OCI-LY7 (cell line): ENCODE measurements at regions not wholly inside any gene's neighbourhood (a gene's known extent, or its start where the extent isn't known, plus 50 kb on each side); places are given as distances from the start of the nearest gene placed in this dataset.

Source experiments
- BruUV-seq: library from RNA; stranded (reverse); fragments of 400-500 nt; replicated peaks from 2 replicates; lab custom pipeline; 2021; lab: Mats Ljungman, UMichigan
- CTCF ChIA-PET: fragments of 300-600 bp; sonication (Branson Sonifier 250); formaldehyde crosslinking; loops from one replicate; lab custom pipeline; 2022; ENCODE audit warnings: antibody characterized with exemption; ENCODE audit not compliant: unreplicated experiment; lab: Charles Lee
- POLR2A ChIA-PET: fragments of 300-600 bp; sonication (Branson Sonifier 250); formaldehyde crosslinking; loops from one replicate; lab custom pipeline; 2022; ENCODE audit warnings: antibody characterized with exemption; lab: Charles Lee
- DNase-seq: peaks from one replicate; pipeline ENCODE4 v3.0.0-alpha.2; 2015; ENCODE audit warnings: low spot score
- H2AFZ ChIP-seq: fragments of 200-600 bp; sonication (generic), shearing (Covaris generic); 2 replicates; pipeline ENCODE4 v1.6.1; 2014; ENCODE audit warnings: mild to moderate bottlenecking, antibody characterized with exemption, low read length, moderate library complexity
- H3K27ac ChIP-seq: fragments of 200-600 bp; sonication (generic); 2 replicates; pipeline ENCODE4 v1.5.1; 2014; ENCODE audit warnings: mixed run types, low read depth, mild to moderate bottlenecking, moderate library complexity, low read length, inconsistent platforms; ENCODE audit not compliant: poor library complexity, severe bottlenecking
- H3K36me3 ChIP-seq: fragments of 200-600 bp; sonication (generic); 2 replicates; pipeline ENCODE4 v1.6.1; 2014; ENCODE audit warnings: mild to moderate bottlenecking, antibody characterized with exemption, low read length, moderate library complexity, mixed read lengths; ENCODE audit not compliant: insufficient read depth
- H3K4me1 ChIP-seq: fragments of 200-600 bp; sonication (generic); 2 replicates; pipeline ENCODE4 v1.5.1; 2014; ENCODE audit warnings: mild to moderate bottlenecking, low read length; ENCODE audit not compliant: insufficient read depth, poor library complexity, severe bottlenecking
- H3K4me2 ChIP-seq: fragments of 200-600 bp; sonication (generic); 2 replicates; pipeline ENCODE4 v1.6.1; 2014; ENCODE audit warnings: mild to moderate bottlenecking, low read length
- H3K4me3 ChIP-seq: fragments of 200-600 bp; sonication (generic); 2 replicates; pipeline ENCODE4 v1.5.1; 2014; ENCODE audit warnings: mild to moderate bottlenecking, low read depth, low read length; ENCODE audit not compliant: poor library complexity, severe bottlenecking
- H3K79me2 ChIP-seq: fragments of 200-600 bp; sonication (generic); 2 replicates; pipeline ENCODE4 v1.6.1; 2016; ENCODE audit warnings: low read depth, mild to moderate bottlenecking, low read length, moderate library complexity, mixed read lengths; ENCODE audit not compliant: insufficient read depth
- H3K9me2 ChIP-seq: fragments of 200-600 bp; sonication (generic); 2 replicates; pipeline ENCODE4 v1.6.1; 2016; ENCODE audit warnings: mild to moderate bottlenecking, low read length, mixed read lengths; ENCODE audit not compliant: insufficient read depth
- H3K9me3 ChIP-seq: fragments of 200-600 bp; sonication (generic); 2 replicates; pipeline ENCODE4 v1.6.1; 2014; ENCODE audit warnings: mild to moderate bottlenecking, mixed run types, low read length, mixed read lengths
- H4K20me1 ChIP-seq: fragments of 200-600 bp; sonication (generic); 2 replicates; pipeline ENCODE4 v1.6.1; 2014; ENCODE audit warnings: mild to moderate bottlenecking, antibody characterized with exemption, low read length, moderate library complexity, mixed read lengths; ENCODE audit not compliant: insufficient read depth
- EZH2phosphoT487 ChIP-seq: fragments of 200-600 bp; sonication (generic); IDR thresholded peaks from 2 replicates; pipeline ENCODE4 v1.6.1; 2018; ENCODE audit warnings: low read depth, borderline replicate concordance, mild to moderate bottlenecking, mixed run types, antibody characterized with exemption, low read length, moderate library complexity, mixed read lengths
- intact Hi-C: fragments of 100-400 bp; cut with micrococcal nuclease; formaldehyde crosslinking; loops from one replicate; pipeline ENCODE4 v1.10.0; 2022; ENCODE audit not compliant: unreplicated experiment
- TF ChIP-seq, protein P1 (sequence below): fragments of 200-600 bp; sonication (generic); conservative IDR thresholded peaks from 2 replicates; pipeline ENCODE4 v1.5.1; 2014; ENCODE audit warnings: mild to moderate bottlenecking, antibody characterized with exemption, low read length, moderate library complexity, mixed read lengths

DNA sequence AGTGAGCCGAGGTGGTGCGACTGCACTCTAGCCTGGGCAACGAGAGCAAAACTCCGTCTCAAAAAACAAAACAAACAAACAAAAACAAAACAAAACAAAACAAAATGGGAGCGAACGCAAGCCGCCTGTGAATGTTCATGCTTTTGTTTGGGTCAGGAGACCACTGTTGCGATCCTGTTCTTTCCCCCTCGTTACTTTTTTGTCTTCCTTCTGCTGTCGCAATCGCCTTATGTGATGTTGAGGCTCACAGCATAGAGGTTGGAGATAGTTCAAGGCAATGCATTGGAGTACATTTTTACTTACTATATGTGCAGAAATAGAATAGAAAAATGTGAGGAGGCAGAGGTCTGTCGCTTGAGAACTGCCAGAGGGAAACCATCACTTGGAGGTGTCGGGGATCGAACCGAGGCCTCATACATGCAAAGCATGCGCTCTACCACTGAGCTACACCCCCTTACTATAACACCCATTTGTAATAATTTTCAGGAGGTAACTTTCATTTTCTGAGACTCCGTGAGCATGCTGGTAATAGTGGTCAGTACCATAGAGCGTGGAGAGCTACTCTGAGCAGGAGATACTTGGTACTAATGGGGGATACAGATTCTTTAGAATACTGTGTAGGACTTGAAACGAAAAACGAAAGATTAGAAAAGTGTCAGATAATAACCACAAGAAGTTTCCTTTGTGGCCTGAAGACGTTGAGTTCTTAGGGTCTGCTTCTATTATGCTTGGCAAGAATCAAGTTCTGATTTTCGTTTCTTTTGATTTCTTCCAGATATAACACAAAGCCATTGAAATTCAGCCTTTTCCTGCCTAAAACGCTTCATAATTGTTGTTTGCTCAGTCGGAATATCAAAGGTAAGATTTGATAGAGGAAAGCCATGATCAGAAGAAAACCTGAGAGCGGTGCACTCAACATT lies 121.1 kb downstream of the TRIM27 start:
- Histone ChIP-seq H3K36me3 (no peaks in the 10 kb centered on the region), H4K20me1 (no peaks in the 10 kb centered on the region), H3K4me1 (no peaks in the 10 kb centered on the region), H3K4me2 (no peak overlapping the region), H3K9me3 (no peaks in the 10 kb centered on the region), H3K79me2 (no peaks in the 10 kb centered on the region), H3K27ac (no peak overlapping the region), H3K9me2 (no peaks in the 10 kb centered on the region), H3K4me3 (no peak overlapping the region), H2AFZ (no peak overlapping the region)
- DNase-seq, result no peak
- POLR2A ChIA-PET, result no interaction called here
- BruUV-seq, result no TSS peak
- intact Hi-C loops, result no loop called here
- TF ChIP-seq, protein P1, sequence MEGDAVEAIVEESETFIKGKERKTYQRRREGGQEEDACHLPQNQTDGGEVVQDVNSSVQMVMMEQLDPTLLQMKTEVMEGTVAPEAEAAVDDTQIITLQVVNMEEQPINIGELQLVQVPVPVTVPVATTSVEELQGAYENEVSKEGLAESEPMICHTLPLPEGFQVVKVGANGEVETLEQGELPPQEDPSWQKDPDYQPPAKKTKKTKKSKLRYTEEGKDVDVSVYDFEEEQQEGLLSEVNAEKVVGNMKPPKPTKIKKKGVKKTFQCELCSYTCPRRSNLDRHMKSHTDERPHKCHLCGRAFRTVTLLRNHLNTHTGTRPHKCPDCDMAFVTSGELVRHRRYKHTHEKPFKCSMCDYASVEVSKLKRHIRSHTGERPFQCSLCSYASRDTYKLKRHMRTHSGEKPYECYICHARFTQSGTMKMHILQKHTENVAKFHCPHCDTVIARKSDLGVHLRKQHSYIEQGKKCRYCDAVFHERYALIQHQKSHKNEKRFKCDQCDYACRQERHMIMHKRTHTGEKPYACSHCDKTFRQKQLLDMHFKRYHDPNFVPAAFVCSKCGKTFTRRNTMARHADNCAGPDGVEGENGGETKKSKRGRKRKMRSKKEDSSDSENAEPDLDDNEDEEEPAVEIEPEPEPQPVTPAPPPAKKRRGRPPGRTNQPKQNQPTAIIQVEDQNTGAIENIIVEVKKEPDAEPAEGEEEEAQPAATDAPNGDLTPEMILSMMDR, result no peak
- no peak for TF ChIP-seq EZH2phosphoT487
- CTCF ChIA-PET, result no interaction called here

DNA sequence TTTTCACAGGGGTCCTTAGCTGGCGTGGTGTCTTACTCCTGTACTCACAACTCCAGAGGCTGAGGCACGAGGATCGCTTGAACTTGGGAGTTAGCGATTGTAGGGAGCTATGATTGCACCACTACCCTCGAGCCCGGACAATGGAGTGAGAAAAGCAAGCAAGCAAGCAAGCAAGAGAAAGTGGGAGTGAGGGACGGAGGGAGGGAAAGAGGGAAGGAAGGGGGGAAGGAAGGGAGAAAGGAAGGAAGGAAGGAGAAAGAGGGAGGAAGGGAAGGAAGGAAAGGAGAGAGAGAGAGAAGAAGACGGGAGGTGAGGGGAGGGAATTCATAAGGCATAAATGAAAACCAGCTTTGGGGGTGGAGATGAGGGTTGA lies 120.5 kb downstream of the TRIM27 start:
- no peak overlapping the region for H3K27ac ChIP-seq
- ChIA-PET CTCF (no interaction called here), POLR2A (no interaction called here)
- no peaks in the 10 kb centered on the region for H3K9me2 ChIP-seq
- H2AFZ ChIP-seq, result no peak overlapping the region
- H4K20me1 ChIP-seq, result no peaks in the 10 kb centered on the region
- intact Hi-C loops, result no loop called here
- DNase-seq, result no peak
- H3K4me3 ChIP-seq, result no peak overlapping the region
- TF ChIP-seq EZH2phosphoT487, result no peak
- TF ChIP-seq, protein P1, result no peak
- no peaks in the 10 kb centered on the region for H3K4me1 ChIP-seq
- H3K4me2 ChIP-seq, result no peak overlapping the region
- no peaks in the 10 kb centered on the region for H3K79me2 ChIP-seq
- no TSS peak for BruUV-seq
- H3K9me3 ChIP-seq, result no peaks in the 10 kb centered on the region
- no peaks in the 10 kb centered on the region for H3K36me3 ChIP-seq
